Activated CD4-positive, CD25-positive, alpha-beta regulatory T cell treated with anti-CD3 and anti-CD28 coated beads, Interleukin-2, amount 50 U/mL, for 16 hours (primary cell): ENCODE measurements at regions not wholly inside any gene's neighbourhood (a gene's known extent, or its start where the extent isn't known, plus 50 kb on each side); places are given as distances from the start of the nearest gene placed in this dataset.

Experiments
- DNase-seq: peaks from one replicate; pipeline ENCODE4 v3.0.0-alpha.2; 2020; ENCODE audit warnings: low read depth, low spot score

DNA sequence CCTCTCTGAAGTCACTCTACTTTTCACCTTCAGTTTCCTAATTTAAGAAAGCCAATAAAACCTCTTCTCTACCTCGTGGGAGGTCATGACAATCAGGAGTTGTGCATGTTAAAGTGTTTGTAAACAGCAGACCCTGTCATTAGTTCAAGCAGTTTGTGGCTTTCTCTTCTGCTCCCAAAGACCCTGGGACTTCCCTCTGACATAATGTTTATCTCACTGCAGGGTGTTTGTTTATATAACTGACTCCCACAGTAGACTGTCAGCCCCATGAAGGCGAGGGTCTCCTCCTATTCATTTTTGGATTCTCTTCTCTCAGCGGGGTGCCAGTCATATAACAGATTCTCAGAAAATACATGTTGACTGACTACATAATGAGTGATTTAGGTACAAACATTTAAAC lies 360.0 kb upstream of the ZNF462 start:
- no peak for DNase-seq

DNA sequence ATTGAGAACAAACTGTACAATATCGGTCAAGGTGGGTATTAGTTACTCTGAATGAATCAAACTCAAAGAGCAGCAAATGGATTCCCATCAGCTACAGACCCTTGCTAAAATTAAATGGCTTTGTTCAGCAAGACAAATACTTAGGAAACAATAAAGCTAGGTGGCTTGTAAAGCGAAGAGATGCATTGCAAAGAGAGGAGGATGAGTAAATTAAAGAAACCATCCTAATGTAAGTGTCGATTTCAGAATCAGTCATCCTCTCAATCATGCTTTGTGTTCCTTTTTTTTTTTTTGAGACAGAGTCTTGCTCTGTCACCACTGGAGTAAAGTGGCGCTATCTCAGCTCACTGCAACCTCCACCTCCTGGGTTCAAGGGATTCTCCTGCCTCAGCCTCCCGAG lies 359.2 kb upstream of the ZNF462 start:
- DNase-seq: no peak

DNA sequence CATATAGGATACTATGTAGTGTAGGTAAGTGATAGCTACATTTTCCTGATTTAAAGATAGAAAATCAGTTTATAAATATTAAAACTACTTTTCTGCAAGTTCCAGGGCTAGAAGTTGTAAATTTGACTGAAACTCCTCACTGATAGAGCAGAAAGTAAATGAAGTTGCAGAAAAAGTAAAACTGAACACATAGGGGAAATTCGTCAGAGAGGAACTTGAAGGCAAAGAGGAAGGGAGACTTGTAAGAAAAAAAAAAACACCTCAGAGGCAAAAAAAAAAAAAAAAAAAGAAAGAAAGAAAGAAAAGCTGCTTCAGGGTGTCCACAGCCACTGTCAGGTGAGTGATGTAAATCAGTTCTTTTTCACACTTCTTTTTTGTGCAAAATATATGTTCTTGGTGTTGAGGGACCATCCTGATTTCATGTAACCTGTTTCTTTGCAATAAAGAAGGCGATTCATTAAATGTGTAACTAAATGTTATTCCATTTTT lies 336.2 kb upstream of the ZNF462 start:
- DNase-seq: no peak

DNA sequence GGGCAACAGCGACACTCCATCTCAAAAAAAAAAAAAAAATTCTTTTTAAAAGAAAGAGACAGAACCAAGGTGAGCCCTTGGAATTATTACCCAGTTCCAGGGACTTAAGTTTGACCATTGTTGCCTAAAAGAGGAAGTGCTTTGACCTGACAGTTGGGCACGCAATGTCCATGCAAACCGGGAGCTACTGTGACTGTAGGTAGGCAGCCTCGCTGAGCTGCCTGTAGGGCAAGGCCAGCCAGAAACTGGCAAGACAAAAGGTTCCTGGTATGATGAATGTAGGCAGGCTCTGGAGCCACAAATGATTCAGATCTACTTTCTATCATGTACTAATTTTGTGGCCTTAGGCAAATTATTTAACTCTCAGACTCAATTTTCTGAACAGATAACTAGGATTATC lies 334.8 kb upstream of the ZNF462 start:
- no peak for DNase-seq

DNA sequence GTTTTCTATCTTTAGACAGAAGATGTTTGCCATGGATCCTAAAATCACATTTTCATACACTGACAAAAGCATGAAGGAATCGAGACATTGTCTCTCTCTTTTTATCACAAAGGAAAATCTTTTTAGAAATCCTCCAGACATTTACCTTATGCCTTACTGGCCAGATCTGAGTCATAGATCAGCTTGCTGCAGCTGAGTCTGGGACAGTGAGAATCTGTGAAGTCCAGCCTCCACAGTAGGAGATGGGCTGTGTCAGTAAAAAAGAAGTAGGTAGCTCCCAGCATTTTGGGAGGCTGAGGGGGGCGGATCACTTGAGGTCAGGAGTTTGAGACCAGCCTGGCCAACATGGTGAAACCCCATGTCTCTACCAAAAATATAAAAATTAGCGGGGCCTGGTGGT lies 333.4 kb upstream of the ZNF462 start:
- DNase-seq: no peak

DNA sequence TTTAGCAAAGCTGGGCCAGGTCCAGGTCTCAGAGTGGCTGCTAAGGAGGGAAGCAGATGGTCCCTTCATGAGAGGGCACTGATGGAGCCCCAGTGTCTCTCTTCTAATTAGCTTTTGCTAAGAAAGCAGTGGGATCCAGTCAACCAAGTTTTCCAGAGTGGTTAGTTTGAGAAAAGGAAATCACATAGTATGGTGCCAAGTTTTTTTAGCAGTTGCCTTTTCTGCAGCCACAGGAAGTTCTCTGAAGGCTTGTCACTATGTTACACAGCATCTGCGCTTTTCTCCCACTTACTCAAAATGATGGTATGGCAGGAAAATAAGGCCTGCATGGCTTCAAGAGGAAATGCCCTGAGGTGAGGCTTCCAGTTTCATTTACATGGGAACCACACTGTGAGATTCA lies 331.5 kb upstream of the ZNF462 start:
- no peak for DNase-seq

DNA sequence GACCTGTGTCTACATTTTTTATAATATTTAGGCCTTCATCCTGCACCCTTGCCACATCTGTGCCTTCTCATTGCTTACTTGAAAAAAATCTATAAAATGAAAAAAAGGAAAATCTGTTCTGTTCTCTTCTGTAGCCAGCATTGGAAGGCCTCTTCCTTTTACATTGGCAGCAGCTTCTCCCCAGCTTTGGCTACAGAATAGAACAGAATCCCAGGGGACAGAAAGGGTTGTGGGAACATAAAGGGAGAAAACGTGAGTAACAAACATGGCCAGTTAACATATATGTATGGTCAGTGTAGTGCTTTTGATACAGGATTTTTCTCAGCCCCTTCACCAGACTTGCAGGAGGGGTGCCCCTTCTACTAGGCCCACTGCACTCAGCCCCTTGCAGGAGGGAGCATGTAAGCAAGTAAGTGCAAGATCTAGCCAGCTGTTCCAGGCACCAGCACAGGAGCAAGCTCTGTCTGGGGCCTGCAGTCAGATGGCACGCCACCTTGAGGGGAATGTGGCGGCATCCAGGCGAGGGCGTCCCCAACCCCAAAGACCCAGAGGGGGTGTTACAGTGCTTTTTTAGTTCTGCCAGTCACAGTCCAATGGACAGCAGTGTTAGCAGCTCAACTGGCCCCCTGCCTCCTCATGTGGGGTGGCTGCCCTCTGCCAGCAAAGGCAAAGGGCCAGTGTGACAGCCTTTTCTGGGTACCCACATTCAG lies 330.5 kb upstream of the ZNF462 start:
- DNase-seq: no peak

DNA sequence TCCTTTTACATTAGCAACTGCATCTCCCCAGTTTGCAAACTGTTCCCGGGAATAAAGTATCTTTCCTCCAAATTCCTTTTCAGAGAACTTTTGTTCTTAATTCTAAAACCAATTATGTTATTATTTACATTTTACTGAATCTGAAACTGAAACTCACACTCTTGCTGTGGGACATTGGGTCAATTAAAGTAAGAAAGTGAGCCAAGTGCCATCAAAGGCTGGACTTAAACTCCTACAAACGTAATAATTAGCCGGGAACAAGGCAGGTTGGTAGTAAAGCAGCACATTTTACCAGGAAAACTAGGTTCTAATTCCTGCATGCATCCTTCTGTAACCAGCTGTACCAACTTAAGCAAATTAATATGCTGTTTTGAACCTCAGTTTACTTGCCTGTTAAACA lies 328.2 kb upstream of the ZNF462 start:
- no peak for DNase-seq

DNA sequence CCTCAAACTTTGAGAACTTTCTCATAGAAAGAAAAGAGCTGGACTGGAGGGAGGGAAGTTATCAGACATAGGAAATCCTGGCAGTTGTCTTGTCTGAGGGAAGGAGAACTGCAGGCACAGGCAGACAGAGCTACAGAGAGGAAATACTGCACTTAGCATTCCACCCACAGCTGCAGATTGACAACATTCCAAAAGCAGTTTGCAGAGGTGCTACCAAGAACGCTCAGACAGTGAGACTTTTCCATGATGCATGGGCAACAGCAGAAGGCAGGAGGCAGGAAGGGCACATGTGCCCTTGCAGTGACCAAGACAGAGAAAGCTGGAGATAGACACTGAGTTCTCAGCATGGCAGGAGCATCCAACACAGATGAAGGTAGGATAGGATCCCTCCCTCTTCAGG lies 327.5 kb upstream of the ZNF462 start:
- DNase-seq: no peak

DNA sequence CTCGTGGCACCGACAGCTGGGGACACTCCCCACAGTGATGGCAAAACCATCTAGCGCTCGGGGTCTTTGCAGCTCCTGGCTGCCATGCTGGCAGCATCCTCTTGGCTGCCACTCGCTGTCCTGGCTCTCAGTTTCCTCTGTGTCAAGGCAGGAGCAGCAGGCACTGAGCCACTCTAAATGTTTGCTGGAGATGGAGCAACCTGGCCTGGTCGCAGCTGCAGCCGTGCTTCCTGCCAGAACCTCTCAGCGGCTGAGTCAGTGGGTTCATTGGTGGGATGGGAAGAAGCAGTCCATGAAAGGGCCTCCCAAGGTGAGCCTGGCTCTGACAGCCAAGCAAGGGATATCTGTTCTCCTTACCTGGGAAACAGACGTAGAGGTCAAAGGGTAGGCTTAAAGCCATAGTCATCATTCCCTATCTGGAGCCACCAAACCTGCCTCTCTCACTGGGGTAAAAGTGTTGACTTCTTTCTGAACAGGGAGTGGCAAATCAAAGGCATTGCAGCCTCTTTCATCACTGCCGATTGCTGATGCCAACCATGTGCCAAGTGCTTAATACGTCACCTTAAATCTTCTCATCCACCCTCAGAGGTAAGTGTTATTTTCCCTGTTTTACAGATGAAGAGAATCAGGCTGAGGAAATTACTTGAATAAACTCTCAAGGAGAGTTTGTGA lies 304.8 kb upstream of the ZNF462 start:
- DNase-seq: no peak

DNA sequence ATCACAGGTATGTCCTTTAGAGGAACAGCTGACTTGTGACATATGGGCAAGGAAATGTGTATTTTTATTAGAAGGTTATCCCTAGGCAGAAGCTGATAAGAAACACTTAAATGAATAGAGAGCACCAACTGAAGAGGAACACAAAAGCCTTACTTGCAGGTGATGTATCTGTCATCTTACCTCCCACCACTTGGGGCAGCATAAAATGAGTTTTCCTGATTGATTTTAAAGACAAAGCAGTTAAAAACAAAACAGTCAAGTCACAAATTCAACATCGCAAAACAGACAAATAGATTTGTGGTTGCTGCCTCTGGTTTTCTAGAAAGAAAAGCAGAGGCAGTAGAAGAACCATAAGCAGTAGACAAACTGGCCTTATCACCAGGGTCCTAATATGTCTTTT lies 302.4 kb upstream of the ZNF462 start:
- DNase-seq: no peak

DNA sequence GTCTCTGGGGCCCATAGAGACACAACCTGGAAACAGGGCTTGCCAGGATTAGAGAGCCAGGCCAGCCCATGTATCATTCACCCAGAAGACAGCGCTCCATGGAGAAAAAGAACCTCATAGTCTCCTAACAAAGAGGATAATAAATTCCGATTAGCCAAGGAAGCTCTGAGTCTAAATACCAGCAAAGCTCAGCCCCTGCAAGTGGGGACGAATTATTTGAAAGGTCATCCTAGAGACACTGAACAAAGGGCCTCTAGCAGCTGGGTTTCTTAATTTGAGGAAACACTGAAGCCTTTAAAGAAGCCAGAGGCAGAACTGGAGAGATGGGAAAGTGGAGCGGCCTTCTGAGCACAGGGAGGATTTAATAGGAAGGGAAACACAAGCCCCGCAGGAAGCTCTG lies 287.1 kb upstream of the ZNF462 start:
- DNase-seq: no peak

DNA sequence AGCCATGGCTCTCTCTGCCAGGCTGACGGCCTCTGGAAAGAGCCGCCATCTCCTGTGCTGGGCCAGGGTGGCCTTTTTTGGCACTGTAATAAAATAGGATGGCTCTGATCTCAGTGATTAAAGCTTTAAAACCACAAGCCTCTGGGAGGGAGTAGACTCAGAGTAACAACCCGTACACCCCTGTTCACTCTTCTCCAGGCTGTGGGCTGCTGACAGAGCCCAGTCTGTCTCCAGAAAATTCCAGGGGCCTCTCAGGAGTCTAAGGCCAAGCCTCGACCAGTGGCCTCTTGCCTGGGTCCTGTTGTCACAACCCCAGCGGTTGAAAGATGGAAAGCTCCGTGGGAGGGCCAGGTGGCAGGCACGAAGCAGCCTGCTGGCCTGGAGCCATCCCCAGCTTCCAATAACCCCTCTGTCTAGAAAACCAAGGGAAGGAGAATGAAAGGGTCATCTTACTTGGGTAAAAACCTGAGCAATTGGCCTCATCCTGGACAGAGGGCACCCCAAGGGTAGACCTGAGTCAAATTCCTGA lies 286.7 kb upstream of the ZNF462 start:
- no peak for DNase-seq

DNA sequence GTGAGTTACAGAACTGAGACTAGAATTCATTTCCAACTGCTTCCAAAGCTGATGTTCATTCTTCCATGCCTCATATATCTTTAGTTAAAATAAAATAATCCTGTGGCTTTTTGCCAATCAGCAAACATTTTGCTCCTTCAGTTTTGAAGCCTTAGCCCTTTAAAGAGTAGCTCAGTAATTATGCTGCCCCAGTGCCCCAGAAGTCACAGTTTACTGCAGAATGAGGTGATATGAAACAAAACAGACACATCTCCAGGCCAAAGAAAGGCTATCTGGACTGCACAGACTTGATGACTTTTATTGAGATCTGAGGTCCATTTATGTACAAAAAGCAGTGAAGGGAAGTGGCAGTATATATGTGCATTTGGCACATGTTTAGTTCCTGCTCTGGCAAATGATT lies 285.8 kb upstream of the ZNF462 start:
- DNase-seq: no peak

DNA sequence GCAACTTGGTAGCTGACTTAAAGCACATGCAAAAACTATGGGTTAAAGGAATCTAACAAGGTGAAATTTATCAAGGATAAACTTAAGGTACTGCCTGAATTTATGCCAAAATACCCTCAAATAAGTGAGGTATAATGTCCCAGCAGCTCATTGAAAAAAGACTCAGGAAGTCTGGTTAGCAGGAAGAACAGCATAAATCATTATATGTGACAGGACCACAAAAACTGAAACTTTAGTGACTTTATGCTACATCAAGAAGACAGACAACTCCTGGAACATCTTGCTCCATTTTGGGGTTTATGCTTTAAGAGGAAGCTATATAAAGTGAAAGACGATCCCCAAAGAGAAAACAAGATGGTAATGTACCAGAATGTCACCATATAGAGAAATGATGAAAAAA lies 282.4 kb upstream of the ZNF462 start:
- DNase-seq: no peak

DNA sequence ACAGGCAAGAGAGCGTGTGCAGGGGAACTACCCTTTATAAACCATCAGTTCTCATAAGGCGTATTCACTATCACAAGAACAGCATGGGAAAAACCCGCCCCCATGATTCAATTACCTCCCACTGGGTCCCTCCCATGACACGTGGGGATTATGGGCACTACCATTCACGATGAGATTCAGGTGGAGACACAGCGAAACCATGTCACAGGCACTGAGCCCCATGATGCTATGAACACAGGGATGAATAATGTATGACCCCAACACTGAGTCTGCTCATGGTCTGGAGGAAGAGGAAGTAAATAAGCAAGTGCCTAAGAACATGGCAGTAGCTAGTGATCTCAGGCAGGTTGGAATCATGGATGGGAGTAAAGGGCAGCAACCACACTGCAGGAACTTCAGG lies 281.0 kb upstream of the ZNF462 start:
- no peak for DNase-seq

DNA sequence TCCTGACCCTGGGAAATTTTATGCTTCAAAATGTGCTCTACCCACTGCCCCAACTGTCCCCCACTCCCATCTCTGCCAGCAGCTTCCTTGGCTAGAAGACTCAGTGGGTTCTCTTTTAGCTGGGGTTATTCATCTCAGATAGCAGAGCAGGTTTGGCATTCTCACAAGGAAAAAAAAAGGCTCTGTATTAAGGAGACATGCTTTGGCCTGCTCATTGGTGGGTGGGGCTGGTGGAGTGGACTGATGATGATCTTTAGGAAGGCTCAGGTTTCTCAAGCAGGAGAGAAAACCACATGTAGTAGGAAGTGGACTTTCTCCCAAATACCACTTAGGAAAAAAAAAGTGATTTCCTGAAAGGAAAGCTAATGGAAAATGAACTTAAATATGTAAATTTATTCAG lies 279.2 kb upstream of the ZNF462 start:
- no peak for DNase-seq

DNA sequence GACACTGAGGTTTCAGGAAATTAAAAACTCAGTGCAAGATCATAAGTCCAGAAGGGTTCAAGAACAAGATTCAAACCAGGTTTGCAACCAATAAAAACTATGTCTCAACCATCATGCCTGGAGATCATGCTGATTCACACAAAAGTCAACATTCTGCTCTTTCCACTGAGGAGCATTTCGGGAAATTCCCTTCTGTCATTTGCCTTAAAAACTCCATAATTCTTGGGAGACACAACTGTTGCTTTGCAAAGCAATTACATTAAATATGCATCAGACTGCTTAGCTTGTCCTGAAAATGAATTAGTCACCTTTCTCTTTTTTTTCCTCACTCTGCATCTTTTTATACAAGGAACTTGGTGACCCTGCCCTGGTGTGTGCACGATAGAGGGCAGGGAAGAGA lies 275.9 kb upstream of the ZNF462 start:
- no peak for DNase-seq

DNA sequence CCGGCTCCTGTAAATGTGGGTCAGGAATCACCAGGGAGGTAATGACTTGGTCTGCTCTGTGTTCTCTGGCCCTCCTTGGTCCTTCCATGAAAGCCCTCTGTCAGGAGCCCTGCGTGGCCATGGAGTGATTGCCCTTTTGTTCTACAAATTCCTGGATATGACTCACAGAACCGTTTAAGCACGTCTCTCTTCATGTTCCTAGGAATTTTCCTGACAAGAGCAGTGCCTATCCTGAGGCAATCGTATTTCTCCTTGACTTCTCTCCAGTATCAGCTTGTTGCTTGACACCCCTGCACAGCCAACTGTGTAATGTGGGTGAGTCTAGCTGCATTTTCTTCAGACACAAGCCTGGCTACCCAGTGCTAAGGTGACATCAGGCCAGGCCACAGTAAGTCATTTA lies 274.3 kb upstream of the ZNF462 start:
- DNase-seq: no peak

DNA sequence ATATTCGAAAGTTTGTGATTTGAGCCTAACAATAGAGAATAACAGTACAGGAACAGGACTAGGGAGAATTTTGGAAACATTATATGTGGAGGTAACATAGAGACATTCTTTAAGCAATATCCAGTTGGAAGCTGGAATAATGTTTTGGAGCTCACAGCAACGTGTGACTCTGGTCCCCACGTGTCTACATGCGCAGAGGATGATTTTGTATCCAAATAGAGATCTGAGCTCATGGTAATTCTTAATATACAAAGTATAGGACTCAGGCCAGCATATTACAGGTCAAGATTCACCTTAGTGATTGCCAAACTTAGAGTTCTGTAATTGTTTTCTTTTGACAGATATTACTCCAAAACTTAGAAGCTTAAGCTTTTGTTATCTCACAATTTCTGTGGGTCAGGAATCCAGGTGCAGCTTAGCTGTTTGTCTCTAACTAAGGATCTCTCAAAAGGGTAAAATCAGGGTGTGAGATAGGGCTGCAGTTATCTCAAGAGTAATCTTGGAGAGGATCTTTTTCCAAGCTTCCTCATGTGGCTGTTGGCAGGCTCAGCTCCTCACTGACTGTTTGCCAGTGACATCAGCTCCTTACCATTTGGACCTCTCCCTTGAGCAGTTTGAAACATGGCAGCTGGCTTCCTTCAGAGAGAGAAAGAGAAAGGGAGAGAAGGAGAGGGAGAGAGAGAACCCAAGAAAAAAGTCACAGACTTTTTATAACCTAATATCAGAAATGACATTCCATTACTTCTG lies 272.0 kb upstream of the ZNF462 start:
- no peak for DNase-seq

DNA sequence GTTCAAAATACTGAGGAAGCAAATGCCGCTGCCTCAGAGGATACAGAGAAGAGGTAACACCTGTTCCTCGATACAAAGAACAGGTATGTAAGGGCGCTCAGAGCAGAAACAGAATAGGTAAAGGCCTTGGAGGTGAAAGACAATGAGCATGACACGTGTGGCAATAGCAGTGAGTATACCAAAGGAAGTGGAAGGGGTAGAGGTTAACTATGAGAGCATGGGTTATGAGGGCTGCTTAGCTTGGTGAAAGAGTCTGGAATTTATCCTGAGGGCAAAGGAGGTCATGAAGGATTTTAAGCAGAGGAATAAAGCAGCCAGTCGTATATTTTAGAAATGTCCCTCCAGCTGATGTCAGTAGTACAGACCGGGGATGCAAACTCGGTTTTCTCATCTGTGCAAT lies 269.8 kb upstream of the ZNF462 start:
- no peak for DNase-seq

DNA sequence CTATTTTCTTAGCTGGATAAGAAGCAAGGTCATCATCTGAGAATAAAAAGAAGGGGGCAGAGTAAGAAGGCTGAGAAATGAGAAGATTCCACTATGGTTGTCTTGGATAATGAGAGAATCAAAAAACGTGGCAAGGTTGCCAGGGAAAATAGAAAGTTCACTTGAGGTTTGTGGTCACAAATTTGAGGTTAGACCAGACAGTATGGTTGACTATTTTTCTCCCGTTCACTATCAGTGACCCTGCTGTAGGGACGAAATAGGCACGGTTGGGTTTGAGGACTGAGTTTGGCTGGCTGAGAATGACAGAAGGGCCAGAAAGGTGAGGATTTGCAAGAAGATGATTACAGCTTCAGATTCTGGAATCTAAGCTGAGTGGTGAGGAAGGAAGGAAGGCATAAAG lies 266.0 kb upstream of the ZNF462 start:
- no peak for DNase-seq
